HTR-8/SVneo (cell line): ENCODE measurements at regions not wholly inside any gene's neighbourhood (a gene's known extent, or its start where the extent isn't known, plus 50 kb on each side); places are given as distances from the start of the nearest gene placed in this dataset.
"Not testable (repeated sequence)": the region's sequence is repeated elsewhere in the genome, so short reads cannot be mapped to it uniquely, and the experiment has no call there.

Experiments
- DNase-seq: peaks from one replicate; pipeline ENCODE4 v3.0.0; 2011; ENCODE audit warnings: low spot score, mixed read lengths; ENCODE audit not compliant: insufficient read length
- FAIRE-seq: peaks from 2 replicates; lab custom pipeline; 2011; peaks lifted over from hg19 to GRCh38; lab: Jason Lieb, UNC

DNA sequence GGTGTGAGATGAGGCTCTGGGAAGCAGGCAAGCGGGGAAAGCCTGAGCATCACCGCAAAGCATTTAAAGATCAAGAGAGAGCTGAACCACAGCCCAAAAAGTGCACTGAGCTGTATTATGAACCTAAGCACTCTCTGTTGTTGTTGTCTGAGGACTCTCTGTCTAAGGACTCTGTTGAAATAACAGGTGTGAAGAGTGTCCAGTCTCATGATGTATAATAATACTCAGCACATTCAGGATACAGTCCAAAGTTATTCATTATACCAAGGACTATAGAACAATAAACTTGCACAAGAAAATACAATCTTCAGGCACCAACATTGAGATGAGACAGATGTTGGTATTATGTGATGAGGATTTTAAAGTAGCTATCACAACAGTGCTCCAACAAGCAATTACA lies 71.8 kb upstream of the CTSV start:
- DNase-seq (no peak), FAIRE-seq (no peak)

GRCh38 chr9:97109194-97109811 lies 70.4 kb upstream of the CTSV start:
- no peak for FAIRE-seq

GRCh38 chr9:97105220-97105619 lies 66.3 kb upstream of the CTSV start:
- not testable (repeated sequence) for FAIRE-seq, DNase-seq

More at GRCh38 chr9:97109194-97109811, 70.4 kb upstream of the CTSV start:
- DNase-seq: peak; percentile 9

GRCh38 chr9:97103613-97104383 lies 64.9 kb upstream of the CTSV start:
- not testable (repeated sequence) for FAIRE-seq

GRCh38 chr9:97099540-97099939 lies 60.6 kb upstream of the CTSV start:
- not testable (repeated sequence) for FAIRE-seq, DNase-seq

More at GRCh38 chr9:97103613-97104383, 64.9 kb upstream of the CTSV start:
- DNase-seq: not testable (repeated sequence)

DNA sequence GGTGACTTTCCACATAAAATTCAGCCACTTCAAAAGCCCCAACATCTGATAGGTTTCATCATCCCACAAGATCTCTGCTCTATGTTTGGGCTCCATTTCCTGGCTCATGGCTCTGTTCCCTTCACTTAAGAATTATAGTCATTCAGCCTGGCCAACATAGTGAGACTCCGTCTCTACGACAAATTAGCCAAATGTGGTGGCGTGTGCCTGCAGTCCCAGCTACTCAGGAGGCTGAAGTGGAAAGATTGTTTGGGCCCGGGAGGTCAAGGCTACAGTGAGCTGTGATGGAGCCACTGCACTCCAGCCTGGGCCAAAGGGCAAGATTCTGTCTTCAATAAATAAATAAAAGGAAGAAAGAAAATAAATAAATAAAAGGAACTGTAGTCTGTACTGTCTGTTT lies 57.9 kb upstream of the CTSV start:
- no peak for FAIRE-seq

DNA sequence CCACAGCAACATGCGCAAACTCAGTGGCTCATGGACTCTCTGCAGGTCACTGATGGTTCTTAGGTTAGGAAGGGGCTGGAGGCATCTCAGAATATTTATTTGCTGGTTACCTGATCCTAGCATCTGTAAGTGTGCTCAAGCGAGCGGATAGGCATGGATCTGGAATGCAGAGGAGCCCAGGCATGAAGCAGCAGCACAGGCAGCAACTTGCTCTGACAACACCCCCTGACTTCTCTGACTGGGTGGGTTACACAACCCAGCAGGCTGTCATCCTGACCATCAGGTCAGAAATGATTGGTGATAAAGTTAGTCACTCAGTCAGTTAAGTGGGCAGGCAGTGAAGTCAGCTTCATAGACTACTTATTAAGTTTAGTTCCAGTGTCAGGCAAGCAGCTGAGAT lies 50.4 kb upstream of the CTSV start:
- DNase-seq: peak; percentile 5
- not testable (repeated sequence) for FAIRE-seq

More for the DNA sequence above, 57.9 kb upstream of the CTSV start:
- DNase-seq: no peak
